Stimulated activated CD4-positive, alpha-beta T cell treated with anti-CD3 and anti-CD28 coated beads, Interleukin-12 subunit alpha, Interleukin-12 subunit beta, amount 100 ng/mL, for 48 hours (primary cell): ENCODE measurements at regions not wholly inside any gene's neighbourhood (a gene's known extent, or its start where the extent isn't known, plus 50 kb on each side); places are given as distances from the start of the nearest gene placed in this dataset.

Source experiments
- DNase-seq, 3 donors: peaks; one replicate each; pipeline ENCODE4 v3.0.0-alpha.2; 2020; ENCODE audit warnings: low read depth in 2 of 3, low spot score in 1 of 3

GRCh38 chr1:164256456-164256855, 302.5 kb upstream of the PBX1 start:
- no peak for DNase-seq

- DNase-seq: no peak
Measured at GRCh38 chr1:164261691-164262240, 297.2 kb upstream of the PBX1 start.

GRCh38 chr1:164263540-164263939, 295.4 kb upstream of the PBX1 start:
- no peak for DNase-seq

GRCh38 chr1:164265232-164265631, 293.8 kb upstream of the PBX1 start:
- DNase-seq: no peak

GRCh38 chr1:164272156-164272555, 286.8 kb upstream of the PBX1 start:
- DNase-seq: no peak

- no peak for DNase-seq
Measured at GRCh38 chr1:164296172-164296571, 262.8 kb upstream of the PBX1 start.

GRCh38 chr1:164308101-164308500, 250.9 kb upstream of the PBX1 start:
- no peak for DNase-seq

- DNase-seq: no peak
Measured at GRCh38 chr1:164310166-164310565, 248.8 kb upstream of the PBX1 start.

- DNase-seq: no peak
Measured at GRCh38 chr1:164311377-164311776, 247.6 kb upstream of the PBX1 start.

- DNase-seq: no peak
Measured at GRCh38 chr1:164320790-164321731, 237.9 kb upstream of the PBX1 start.

GRCh38 chr1:164325786-164326185, 233.2 kb upstream of the PBX1 start:
- no peak for DNase-seq

GRCh38 chr1:164333387-164333786, 225.6 kb upstream of the PBX1 start:
- no peak for DNase-seq

GRCh38 chr1:164337394-164337793, 221.6 kb upstream of the PBX1 start:
- DNase-seq: no peak

- no peak for DNase-seq
Measured at GRCh38 chr1:164337885-164338284, 221.1 kb upstream of the PBX1 start.

- no peak for DNase-seq
Measured at GRCh38 chr1:164343189-164343588, 215.8 kb upstream of the PBX1 start.

GRCh38 chr1:164347980-164348379, 211.0 kb upstream of the PBX1 start:
- no peak for DNase-seq

- DNase-seq: no peak
Measured at GRCh38 chr1:164356511-164356910, 202.5 kb upstream of the PBX1 start.

GRCh38 chr1:164360265-164360664, 198.7 kb upstream of the PBX1 start:
- DNase-seq: no peak

GRCh38 chr1:164361927-164362326, 197.1 kb upstream of the PBX1 start:
- no peak for DNase-seq

GRCh38 chr1:164363980-164364379, 195.0 kb upstream of the PBX1 start:
- DNase-seq: no peak

GRCh38 chr1:164366014-164366413, 193.0 kb upstream of the PBX1 start:
- no peak for DNase-seq

GRCh38 chr1:164369698-164370365, 189.2 kb upstream of the PBX1 start:
- DNase-seq: no peak
